AG04450 (cell line): ENCODE measurements at regions not wholly inside any gene's neighbourhood (a gene's known extent, or its start where the extent isn't known, plus 50 kb on each side); places are given as distances from the start of the nearest gene placed in this dataset.

ENCODE experiments used
- CTCF ChIA-PET: fragments of 300-600, 350-600 bp; formaldehyde crosslinking; extraction: SDS; loops from one replicate; lab custom pipeline; 2022; ENCODE audit warnings: antibody characterized with exemption, inconsistent platforms; lab: Charles Lee
- POLR2A ChIA-PET: fragments of 350-600 bp; formaldehyde crosslinking; extraction: SDS; loops from one replicate; lab custom pipeline; 2021; ENCODE audit warnings: antibody characterized with exemption, inconsistent platforms; lab: Yijun Ruan, JAX
- DNase-seq: peaks from one replicate; pipeline ENCODE4 v3.0.0-alpha.2; 2011; ENCODE audit warnings: low read depth, low spot score
- H3K27ac ChIP-seq: one replicate; pipeline ENCODE4 v1.5.1; 2012; ENCODE audit warnings: low read depth, low read length, control low read depth
- H3K27me3 ChIP-seq: one replicate; pipeline ENCODE4 v1.6.0; 2012; ENCODE audit warnings: low read length; ENCODE audit not compliant: control insufficient read depth, insufficient read depth
- H3K4me3 ChIP-seq: 2 replicates; pipeline ENCODE4 v1.5.1; 2011; ENCODE audit warnings: mild to moderate bottlenecking, low read depth, low read length, control low read depth
- H3K9me3 ChIP-seq: 2 replicates; pipeline ENCODE4 v1.5.1; 2012; ENCODE audit warnings: low read length; ENCODE audit not compliant: control insufficient read depth, insufficient read depth
- CTCF ChIP-seq: IDR thresholded peaks from 2 replicates; pipeline ENCODE4 v1.5.1; 2011; ENCODE audit warnings: low read depth, low read length, control low read depth, inconsistent platforms

- ChIA-PET POLR2A (no interaction called here), CTCF (no interaction called here)
- no peak overlapping the region for H3K27ac ChIP-seq
- no peaks in the 10 kb centered on the region for H3K27me3 ChIP-seq
- no peak for DNase-seq
- H3K9me3 ChIP-seq, result peaks cover 7% of the 10 kb centered on the region
- TF ChIP-seq CTCF, result no peak
- no peak overlapping the region for H3K4me3 ChIP-seq
Measured at GRCh38 chr17:52244689-52245088, 86.2 kb upstream of the CA10 start.

GRCh38 chr17:52242268-52242667 is 83.8 kb upstream of the CA10 start:
- DNase-seq, result no peak
- H3K4me3 ChIP-seq, result no peak overlapping the region
- TF ChIP-seq CTCF, result no peak
- H3K9me3 ChIP-seq, result peaks cover 10% of the 10 kb centered on the region
- POLR2A ChIA-PET, result no interaction called here
- no peak overlapping the region for H3K27ac ChIP-seq
- CTCF ChIA-PET, result no interaction called here
- H3K27me3 ChIP-seq, result no peaks in the 10 kb centered on the region

GRCh38 chr17:52237151-52237550 is 78.6 kb upstream of the CA10 start:
- Histone ChIP-seq H3K27ac (no peak overlapping the region), H3K27me3 (no peaks in the 10 kb centered on the region), H3K4me3 (no peak overlapping the region), H3K9me3 (peaks cover 9% of the 10 kb centered on the region; the same call in 1 of the 2 replicates)
- ChIA-PET POLR2A (no interaction called here), CTCF (no interaction called here)
- TF ChIP-seq CTCF, result no peak
- no peak for DNase-seq

- DNase-seq, result no peak
- H3K27ac ChIP-seq, result no peak overlapping the region
- H3K27me3 ChIP-seq, result no peaks in the 10 kb centered on the region
- TF ChIP-seq CTCF, result no peak
- H3K9me3 ChIP-seq, result peaks cover 9% of the 10 kb centered on the region; the same call in 1 of the 2 replicates
- H3K4me3 ChIP-seq, result no peak overlapping the region
- ChIA-PET POLR2A (no interaction called here), CTCF (no interaction called here)
Measured at GRCh38 chr17:52235516-52235915, 77.0 kb upstream of the CA10 start.

GRCh38 chr17:52233632-52234031 is 75.1 kb upstream of the CA10 start:
- ChIA-PET CTCF (no interaction called here), POLR2A (no interaction called here)
- Histone ChIP-seq H3K4me3 (no peak overlapping the region), H3K27ac (no peak overlapping the region), H3K27me3 (no peaks in the 10 kb centered on the region), H3K9me3 (peaks cover 5% of the 10 kb centered on the region; the same call in 1 of the 2 replicates)
- TF ChIP-seq CTCF, result no peak
- DNase-seq, result no peak
